GM12874 (cell line): ENCODE measurements at regions not wholly inside any gene's neighbourhood (a gene's known extent, or its start where the extent isn't known, plus 50 kb on each side); places are given as distances from the start of the nearest gene placed in this dataset.

Experiments
- TF ChIP-seq, protein P1 (sequence below): IDR thresholded peaks from 2 replicates; pipeline ENCODE4 v1.5.1; 2011; ENCODE audit warnings: low read depth, mild to moderate bottlenecking, control low read depth, low read length, moderate library complexity; ENCODE audit not compliant: insufficient read depth

DNA sequence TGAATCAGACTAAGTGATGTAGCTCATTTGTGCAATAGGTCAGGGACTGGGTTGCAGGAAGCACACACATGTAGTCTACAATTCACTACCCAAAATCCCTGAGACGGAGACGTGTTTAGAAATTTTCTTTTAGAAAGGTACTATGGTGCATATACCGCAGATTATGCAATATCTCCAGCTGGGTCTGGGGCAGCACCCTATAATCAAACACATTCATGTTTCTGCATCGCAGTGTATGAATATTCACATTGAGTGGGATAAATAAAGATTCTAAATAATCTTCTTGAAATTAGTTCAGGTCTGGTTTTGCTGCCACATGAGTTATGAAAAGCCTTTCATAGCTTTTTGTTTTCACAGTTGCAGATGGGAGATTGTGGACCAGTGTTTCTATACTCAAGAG lies 395.7 kb upstream of the FANCL start:
- TF ChIP-seq, protein P1, sequence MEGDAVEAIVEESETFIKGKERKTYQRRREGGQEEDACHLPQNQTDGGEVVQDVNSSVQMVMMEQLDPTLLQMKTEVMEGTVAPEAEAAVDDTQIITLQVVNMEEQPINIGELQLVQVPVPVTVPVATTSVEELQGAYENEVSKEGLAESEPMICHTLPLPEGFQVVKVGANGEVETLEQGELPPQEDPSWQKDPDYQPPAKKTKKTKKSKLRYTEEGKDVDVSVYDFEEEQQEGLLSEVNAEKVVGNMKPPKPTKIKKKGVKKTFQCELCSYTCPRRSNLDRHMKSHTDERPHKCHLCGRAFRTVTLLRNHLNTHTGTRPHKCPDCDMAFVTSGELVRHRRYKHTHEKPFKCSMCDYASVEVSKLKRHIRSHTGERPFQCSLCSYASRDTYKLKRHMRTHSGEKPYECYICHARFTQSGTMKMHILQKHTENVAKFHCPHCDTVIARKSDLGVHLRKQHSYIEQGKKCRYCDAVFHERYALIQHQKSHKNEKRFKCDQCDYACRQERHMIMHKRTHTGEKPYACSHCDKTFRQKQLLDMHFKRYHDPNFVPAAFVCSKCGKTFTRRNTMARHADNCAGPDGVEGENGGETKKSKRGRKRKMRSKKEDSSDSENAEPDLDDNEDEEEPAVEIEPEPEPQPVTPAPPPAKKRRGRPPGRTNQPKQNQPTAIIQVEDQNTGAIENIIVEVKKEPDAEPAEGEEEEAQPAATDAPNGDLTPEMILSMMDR: no peak

DNA sequence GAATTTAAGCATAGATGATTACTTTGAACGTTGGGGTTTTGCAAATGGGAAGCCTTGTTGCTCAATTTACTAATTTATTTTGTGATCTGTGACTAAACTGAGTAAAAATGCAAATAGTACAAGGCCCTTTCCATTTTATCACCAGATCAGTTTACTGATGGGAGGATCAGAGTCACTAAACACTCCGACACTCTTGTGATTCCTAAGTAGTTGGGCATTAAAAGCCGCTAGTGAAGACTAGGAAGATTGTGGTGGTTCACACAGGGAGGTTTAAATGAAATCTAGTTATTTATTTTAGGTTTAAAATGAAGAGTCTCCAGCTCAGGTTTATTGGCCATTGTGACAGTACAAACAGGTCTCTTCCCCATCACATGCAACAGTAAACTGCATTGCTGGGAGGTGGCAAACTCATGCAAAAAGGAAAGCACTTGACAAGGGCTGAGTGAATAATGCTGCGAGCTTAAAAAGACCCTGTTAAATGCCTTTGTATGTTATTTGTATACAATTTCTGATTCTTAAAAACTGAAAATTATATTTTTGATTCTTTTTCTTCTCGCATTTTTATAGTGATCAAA lies 394.8 kb upstream of the FANCL start:
- TF ChIP-seq, protein P1: no peak

DNA sequence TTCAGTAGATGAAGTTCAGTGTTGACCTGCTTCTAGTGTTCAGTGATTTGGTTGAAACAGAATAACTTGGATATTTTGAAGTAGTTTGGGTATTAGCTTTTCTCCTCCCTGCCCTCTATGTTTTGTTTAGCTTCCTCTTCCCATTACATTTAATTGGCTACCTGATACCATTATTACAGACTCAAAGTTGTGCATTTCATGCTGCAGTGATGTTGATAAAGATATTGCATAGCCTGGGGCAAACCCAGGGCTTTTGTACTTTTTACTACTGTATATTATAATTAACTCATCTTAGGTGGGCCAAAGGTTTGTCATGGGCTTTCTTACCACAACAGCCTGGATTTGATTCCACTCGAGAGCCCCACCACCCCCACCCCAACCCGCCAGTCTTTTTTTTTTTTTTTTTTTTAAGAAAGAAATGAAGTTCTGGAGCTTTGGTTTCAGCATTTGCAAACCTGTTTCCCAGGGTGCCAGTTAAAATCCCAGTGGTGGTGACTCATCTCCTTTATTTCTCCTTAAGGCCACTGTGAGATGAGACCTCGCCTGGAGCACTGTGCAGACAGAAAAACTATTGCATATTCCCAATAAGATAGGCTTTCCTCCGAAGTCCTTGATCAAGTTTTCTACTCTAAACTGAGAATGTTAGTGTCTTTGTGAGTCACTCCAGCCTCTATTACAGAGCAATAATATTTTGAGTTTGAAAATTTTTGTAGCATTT lies 393.7 kb upstream of the FANCL start:
- TF ChIP-seq, protein P1: no peak

DNA sequence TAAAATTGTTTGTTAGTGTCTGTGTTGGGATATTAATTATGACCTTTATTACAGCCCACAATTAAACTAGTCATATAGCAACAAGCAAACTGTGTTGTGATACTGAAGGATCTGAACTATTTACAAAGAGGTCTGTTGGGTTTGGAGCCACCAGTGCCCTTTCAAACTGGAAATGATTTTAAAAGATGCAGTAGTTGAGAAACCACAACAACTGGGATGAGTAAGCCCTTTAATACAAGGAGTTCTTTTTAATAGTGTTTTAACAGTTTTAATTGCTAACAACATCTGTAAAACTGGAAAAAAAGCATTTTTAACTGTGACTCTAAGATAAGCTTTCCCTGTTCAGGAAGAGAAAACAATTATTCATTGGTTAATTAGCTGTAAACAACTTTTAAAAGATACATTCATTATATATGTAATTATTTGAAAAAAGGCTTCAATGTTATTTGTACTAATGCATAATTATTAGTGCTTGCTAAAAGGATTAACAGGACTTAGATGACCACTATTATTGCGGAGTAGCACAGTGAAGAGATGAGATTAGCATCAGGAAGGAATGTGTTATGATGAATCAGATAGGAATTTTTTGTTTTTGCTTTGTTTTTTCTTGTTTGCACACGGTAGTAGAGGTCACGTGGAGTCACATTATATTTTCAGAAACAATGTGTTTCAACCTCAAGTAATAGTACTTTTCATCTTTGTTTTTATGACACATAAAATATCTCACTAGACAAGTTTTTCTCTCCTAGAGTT lies 392.7 kb upstream of the FANCL start:
- TF ChIP-seq, protein P1: no peak

DNA sequence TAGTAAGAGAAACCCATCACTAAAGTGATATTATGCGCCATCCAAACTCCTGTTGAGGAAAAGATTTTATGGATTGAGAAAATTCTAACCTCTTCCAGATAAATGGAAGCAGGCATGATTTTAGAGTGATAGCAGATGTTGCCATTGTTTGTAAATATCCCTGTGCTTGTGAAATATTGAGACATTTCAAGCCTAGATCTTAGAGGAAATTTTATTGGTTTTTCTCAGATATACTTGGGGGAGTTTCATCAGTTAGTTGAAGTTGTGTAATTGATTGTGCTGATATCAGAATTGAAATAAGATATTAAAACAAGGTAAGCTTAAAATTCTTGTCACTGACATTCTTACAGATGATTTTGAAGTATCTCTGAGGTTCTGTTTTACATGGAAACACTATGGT lies 390.9 kb upstream of the FANCL start:
- TF ChIP-seq, protein P1: no peak

DNA sequence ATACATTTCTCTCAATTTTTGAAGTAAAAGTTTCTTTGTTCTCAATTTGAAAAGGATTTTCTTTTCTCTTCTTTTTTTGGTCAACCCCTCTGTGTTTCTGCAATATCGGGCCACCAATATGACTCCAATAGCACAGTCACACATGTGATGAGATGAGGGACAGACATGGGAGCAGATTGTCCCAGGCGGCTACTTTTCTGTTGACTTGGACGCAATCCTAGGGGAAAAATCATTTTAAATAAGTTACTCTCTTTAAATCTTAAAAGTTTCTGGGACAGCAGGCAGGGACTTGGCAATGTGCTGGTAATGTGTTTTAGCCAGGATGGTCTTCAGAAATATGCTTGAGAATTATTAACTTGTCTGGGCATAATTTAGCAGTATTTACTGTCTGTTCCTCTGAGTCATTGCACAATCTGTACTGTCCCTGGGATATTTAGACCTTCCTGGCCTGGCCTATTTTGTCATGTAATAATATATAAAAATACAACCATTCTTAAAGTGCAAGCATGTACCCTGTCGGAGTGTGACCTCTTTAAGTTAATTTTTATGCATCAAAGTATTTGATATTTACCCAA lies 388.5 kb upstream of the FANCL start:
- TF ChIP-seq, protein P1: no peak

DNA sequence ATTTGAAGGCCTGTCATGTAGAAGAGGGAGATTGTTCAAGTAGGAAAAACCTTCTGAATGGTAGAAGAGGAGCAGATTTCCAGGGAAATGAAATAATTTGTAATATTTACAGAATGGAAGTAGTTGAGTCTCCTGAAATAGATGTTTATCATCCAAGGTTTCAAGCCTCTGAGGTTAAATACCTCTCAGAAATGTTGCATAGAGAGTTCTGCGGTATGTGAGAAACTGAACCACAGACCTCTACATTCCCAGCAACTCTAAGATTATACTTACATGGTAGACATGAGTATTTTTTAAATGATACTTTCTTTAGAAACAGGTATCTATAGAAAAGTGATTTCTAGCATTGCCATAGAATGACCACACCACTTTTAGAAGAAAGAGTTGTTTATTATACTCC lies 379.8 kb upstream of the FANCL start:
- TF ChIP-seq, protein P1: no peak
